ENCODE measurements at regions not wholly inside any gene's neighbourhood (a gene's known extent, or its start where the extent isn't known, plus 50 kb on each side); places are given as distances from the start of the nearest gene placed in this dataset.

DNA sequence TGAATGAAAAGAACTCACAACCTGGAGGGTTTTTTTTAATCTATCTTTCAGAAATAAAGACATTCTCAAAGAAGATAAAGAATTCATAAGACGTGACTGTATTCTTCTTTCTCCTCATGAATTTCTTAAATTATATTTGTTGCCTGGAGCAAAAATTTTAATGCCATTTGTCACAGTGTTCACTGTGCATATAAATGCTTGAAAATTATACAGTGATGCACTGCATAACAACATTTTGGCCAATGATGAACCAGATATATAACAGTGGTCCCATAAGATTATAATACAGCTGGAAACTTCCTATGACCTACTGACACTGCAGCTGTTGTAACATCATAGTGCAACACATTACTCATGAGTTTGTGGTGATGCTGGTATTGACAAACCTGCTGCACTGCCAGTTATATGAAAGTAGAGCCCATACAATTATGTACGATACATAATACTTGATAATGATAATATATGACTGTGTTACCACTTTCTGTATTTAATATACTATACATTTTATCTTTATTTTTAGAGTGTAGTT, 67.3 kb downstream of the P2RY1 start:
- no peak for DNase-seq
- Histone ChIP-seq H3K79me2 (ENCODE audit: insufficient read depth, low read length) (no peaks in the 10 kb centered on the region), H3K4me3 (ENCODE audit: low read depth in 1 of 2, low read length in 2 of 2) (no peak overlapping the region), H3K27ac (ENCODE audit: low read length) (no peak overlapping the region), H3K9me3 (ENCODE audit: insufficient read depth, low read length, severe bottlenecking) (no peaks in the 10 kb centered on the region), H3K9ac (ENCODE audit: low read depth, low read length) (no peak overlapping the region), H2AFZ (ENCODE audit: low read depth, low read length) (no peak overlapping the region), H3K27me3 (ENCODE audit: insufficient read depth, low read length, poor library complexity) (no peaks in the 10 kb centered on the region), H4K20me1 (ENCODE audit: insufficient read depth, low read length) (no peaks in the 10 kb centered on the region), H3K4me1 (ENCODE audit: insufficient read depth, low read length) (no peaks in the 10 kb centered on the region), H3K4me2 (ENCODE audit: insufficient read depth, low read length) (no peak overlapping the region), H3K36me3 (ENCODE audit: insufficient read depth, low read length) (no peaks in the 10 kb centered on the region)
- TF ChIP-seq EZH2 (IDR thresholded peaks at IDR 0.05; ENCODE audit: borderline replicate concordance, low read depth, low read length, severe bottlenecking) (no peak), CTCF (IDR thresholded peaks at IDR 0.05; ENCODE audit: borderline replicate concordance, extremely low read depth, low read length, poor library complexity, severe bottlenecking) (no peak)
- no peak for ATAC-seq (ENCODE audit: insufficient read depth, low read depth)

GRCh38 chr3:152905631-152906030, 70.7 kb downstream of the P2RY1 start:
- no peaks in the 10 kb centered on the region for H3K36me3 ChIP-seq (ENCODE audit: insufficient read depth, low read length)
- ATAC-seq (ENCODE audit: insufficient read depth, low read depth) (no peak), DNase-seq (no peak)
- H3K27me3 ChIP-seq (ENCODE audit: insufficient read depth, low read length, poor library complexity) = no peaks in the 10 kb centered on the region
- H4K20me1 ChIP-seq (ENCODE audit: insufficient read depth, low read length) = no peaks in the 10 kb centered on the region
- no peak overlapping the region for H3K27ac ChIP-seq (ENCODE audit: low read length)
- H3K79me2 ChIP-seq (ENCODE audit: insufficient read depth, low read length) = no peaks in the 10 kb centered on the region
- no peak overlapping the region for H3K4me2 ChIP-seq (ENCODE audit: insufficient read depth, low read length)
- no peak overlapping the region for H2AFZ ChIP-seq (ENCODE audit: low read depth, low read length)
- no peak for TF ChIP-seq CTCF (IDR thresholded peaks at IDR 0.05; ENCODE audit: borderline replicate concordance, extremely low read depth, low read length, poor library complexity, severe bottlenecking)
- TF ChIP-seq EZH2 (IDR thresholded peaks at IDR 0.05; ENCODE audit: borderline replicate concordance, low read depth, low read length, severe bottlenecking) = no peak
- H3K9me3 ChIP-seq (ENCODE audit: insufficient read depth, low read length, severe bottlenecking) = no peaks in the 10 kb centered on the region
- H3K4me3 ChIP-seq (ENCODE audit: low read depth in 1 of 2, low read length in 2 of 2) = no peak overlapping the region
- H3K4me1 ChIP-seq (ENCODE audit: insufficient read depth, low read length) = no peaks in the 10 kb centered on the region
- no peak overlapping the region for H3K9ac ChIP-seq (ENCODE audit: low read depth, low read length)

DNA sequence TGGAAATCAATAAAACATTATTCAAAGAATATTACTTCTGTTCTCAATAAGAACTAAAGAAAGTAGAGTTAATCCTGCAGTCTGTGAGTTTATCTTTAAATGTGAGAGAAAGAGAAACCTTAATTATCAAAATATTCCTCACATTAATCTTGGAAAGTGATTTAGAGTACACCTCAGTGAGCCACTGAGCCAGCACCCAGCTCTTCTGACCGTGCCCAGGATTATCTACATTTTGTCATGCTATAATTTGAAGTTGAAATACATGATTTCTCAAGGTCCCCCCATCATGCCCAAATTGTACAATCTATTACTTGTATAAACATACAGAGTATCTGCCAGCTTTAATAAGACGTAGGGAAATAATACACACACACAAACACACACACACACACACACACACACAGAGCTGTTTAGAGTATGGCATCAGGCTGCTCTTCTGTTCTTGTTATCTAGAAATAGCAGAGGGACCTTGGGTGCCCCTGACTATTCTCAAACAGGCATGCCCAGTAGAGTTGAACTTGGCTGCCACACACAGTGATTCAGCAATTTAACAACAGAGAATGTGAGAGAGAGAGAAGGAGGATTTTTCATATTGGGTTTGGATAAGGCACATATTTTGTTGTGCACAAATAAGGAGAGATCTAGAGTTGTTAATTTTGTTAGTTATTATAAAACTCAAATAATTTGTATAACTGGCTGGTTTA, 74.4 kb downstream of the P2RY1 start:
- Histone ChIP-seq H3K4me1 (ENCODE audit: insufficient read depth, low read length) (no peaks in the 10 kb centered on the region), H4K20me1 (ENCODE audit: insufficient read depth, low read length) (no peaks in the 10 kb centered on the region), H3K79me2 (ENCODE audit: insufficient read depth, low read length) (no peaks in the 10 kb centered on the region), H3K4me3 (ENCODE audit: low read depth in 1 of 2, low read length in 2 of 2) (no peak overlapping the region), H3K9me3 (ENCODE audit: insufficient read depth, low read length, severe bottlenecking) (no peaks in the 10 kb centered on the region), H3K4me2 (ENCODE audit: insufficient read depth, low read length) (no peak overlapping the region), H3K27ac (ENCODE audit: low read length) (no peak overlapping the region), H3K27me3 (ENCODE audit: insufficient read depth, low read length, poor library complexity) (no peaks in the 10 kb centered on the region), H3K9ac (ENCODE audit: low read depth, low read length) (no peak overlapping the region), H2AFZ (ENCODE audit: low read depth, low read length) (no peak overlapping the region), H3K36me3 (ENCODE audit: insufficient read depth, low read length) (no peaks in the 10 kb centered on the region)
- TF ChIP-seq CTCF (IDR thresholded peaks at IDR 0.05; ENCODE audit: borderline replicate concordance, extremely low read depth, low read length, poor library complexity, severe bottlenecking) (no peak), EZH2 (IDR thresholded peaks at IDR 0.05; ENCODE audit: borderline replicate concordance, low read depth, low read length, severe bottlenecking) (no peak)
- ATAC-seq (ENCODE audit: insufficient read depth, low read depth) (no peak), DNase-seq (no peak)
